HepG2 (cell line): ENCODE measurements at regions not wholly inside any gene's neighbourhood (a gene's known extent, or its start where the extent isn't known, plus 50 kb on each side); places are given as distances from the start of the nearest gene placed in this dataset.

ENCODE experiments used
- AHR ChIP-seq: IDR thresholded peaks from 2 replicates; pipeline ENCODE4 v1.6.1; 2018; ENCODE audit warnings: missing genetic modification reagents, missing compliant biosample characterization
- E2F1 ChIP-seq: sonication (generic); formaldehyde crosslinking; IDR thresholded peaks from 2 replicates; pipeline ENCODE4 v1.5.0; 2020; ENCODE audit warnings: missing genetic modification reagents
- SNAPC4 ChIP-seq: sonication (generic); formaldehyde crosslinking; IDR thresholded peaks from 2 replicates; pipeline ENCODE4 v1.4.0; 2020; ENCODE audit warnings: mild to moderate bottlenecking, missing genetic modification reagents
- SRY ChIP-seq: sonication (generic); formaldehyde crosslinking; IDR thresholded peaks from 2 replicates; pipeline ENCODE4 v1.8.0; 2022; ENCODE audit warnings: mild to moderate bottlenecking, missing genetic modification reagents
- TBP ChIP-seq: sonication (generic); formaldehyde crosslinking; IDR thresholded peaks from 2 replicates; pipeline ENCODE4 v1.5.0; 2020; ENCODE audit warnings: missing genetic modification reagents
- TMF1 ChIP-seq: sonication (generic); formaldehyde crosslinking; IDR thresholded peaks from 2 replicates; pipeline ENCODE4 v1.8.1; 2022; ENCODE audit warnings: low read depth, missing genetic modification reagents
- WIZ ChIP-seq: sonication (generic); formaldehyde crosslinking; IDR thresholded peaks from 2 replicates; pipeline ENCODE4 v1.5.1; 2020; ENCODE audit warnings: mild to moderate bottlenecking, missing genetic modification reagents
- ZFP1 ChIP-seq: IDR thresholded peaks from 2 replicates; pipeline ENCODE4 v1.6.1; 2016
- ZNF597 ChIP-seq: sonication (generic); formaldehyde crosslinking; IDR thresholded peaks from 2 replicates; pipeline ENCODE4 v1.5.0; 2020; ENCODE audit warnings: missing genetic modification reagents
- ZNF660 ChIP-seq: sonication (generic); formaldehyde crosslinking; IDR thresholded peaks from 2 replicates; pipeline ENCODE4 v1.5.1; 2020; ENCODE audit warnings: mild to moderate bottlenecking, low read depth, missing genetic modification reagents, borderline replicate concordance
- TF ChIP-seq, protein P1 (sequence below): sonication (generic); formaldehyde crosslinking; IDR thresholded peaks from 2 replicates; pipeline ENCODE4 v1.5.0; 2020; ENCODE audit warnings: mild to moderate bottlenecking, missing genetic modification reagents, moderate library complexity
- TF ChIP-seq, protein P2 (sequence below), 2 experiments: sonication (generic) in 1 of 2; formaldehyde crosslinking in 1 of 2; IDR thresholded peaks; 2 replicates each; pipeline versions ENCODE4 v1.5.1 to v1.6.1; 2011 to 2020; ENCODE audit warnings: borderline replicate concordance in 1 of 2, low read depth in 1 of 2, low read length in 1 of 2, mild to moderate bottlenecking in 1 of 2, missing genetic modification reagents in 1 of 2, moderate library complexity in 1 of 2
- TF ChIP-seq, protein P3 (sequence below), 2 experiments: sonication (generic) in 1 of 2; formaldehyde crosslinking in 1 of 2; IDR thresholded peaks; 2 replicates each; pipeline versions ENCODE4 v1.6.1 to v1.9.0; 2014 to 2022; ENCODE audit warnings: antibody characterized with exemption in 1 of 2, borderline replicate concordance in 1 of 2, inconsistent platforms in 1 of 2, low read depth in 1 of 2, missing genetic modification reagents in 1 of 2

DNA sequence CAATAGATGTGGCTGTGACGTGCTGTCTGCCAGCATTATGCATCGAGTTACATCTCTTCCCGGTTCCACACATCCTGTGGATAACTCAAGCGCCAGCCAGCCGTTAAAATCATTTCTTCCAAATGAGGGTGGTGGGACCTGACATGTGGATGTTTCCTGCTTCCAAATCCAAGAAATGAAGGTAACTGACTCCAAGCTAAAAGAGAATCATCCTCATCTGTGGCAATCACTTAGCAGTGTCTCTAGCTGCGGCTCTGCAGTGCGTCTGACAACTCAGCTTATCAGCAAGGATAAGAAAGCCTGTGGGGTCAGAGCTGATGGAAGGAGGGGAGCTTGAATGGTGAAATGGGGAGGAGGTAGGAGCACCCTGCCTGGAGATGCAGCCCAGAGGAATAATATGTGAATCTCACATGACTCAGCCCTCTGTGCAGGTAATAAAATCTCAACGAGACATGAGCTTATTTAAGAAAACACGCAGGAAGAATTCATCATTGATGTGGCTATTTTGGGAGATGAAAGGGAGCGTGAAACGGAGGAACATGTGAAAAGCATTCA is 382.2 kb upstream of the TRIB2 start:
- no peak for TF ChIP-seq ZNF597 (CRISPR knock-in tag)
- no peak for TF ChIP-seq SNAPC4 (CRISPR knock-in tag)
- TF ChIP-seq, protein P1, sequence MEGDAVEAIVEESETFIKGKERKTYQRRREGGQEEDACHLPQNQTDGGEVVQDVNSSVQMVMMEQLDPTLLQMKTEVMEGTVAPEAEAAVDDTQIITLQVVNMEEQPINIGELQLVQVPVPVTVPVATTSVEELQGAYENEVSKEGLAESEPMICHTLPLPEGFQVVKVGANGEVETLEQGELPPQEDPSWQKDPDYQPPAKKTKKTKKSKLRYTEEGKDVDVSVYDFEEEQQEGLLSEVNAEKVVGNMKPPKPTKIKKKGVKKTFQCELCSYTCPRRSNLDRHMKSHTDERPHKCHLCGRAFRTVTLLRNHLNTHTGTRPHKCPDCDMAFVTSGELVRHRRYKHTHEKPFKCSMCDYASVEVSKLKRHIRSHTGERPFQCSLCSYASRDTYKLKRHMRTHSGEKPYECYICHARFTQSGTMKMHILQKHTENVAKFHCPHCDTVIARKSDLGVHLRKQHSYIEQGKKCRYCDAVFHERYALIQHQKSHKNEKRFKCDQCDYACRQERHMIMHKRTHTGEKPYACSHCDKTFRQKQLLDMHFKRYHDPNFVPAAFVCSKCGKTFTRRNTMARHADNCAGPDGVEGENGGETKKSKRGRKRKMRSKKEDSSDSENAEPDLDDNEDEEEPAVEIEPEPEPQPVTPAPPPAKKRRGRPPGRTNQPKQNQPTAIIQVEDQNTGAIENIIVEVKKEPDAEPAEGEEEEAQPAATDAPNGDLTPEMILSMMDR (CRISPR knock-in tag) = no peak
- TF ChIP-seq, protein P2, sequence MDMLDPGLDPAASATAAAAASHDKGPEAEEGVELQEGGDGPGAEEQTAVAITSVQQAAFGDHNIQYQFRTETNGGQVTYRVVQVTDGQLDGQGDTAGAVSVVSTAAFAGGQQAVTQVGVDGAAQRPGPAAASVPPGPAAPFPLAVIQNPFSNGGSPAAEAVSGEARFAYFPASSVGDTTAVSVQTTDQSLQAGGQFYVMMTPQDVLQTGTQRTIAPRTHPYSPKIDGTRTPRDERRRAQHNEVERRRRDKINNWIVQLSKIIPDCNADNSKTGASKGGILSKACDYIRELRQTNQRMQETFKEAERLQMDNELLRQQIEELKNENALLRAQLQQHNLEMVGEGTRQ (IDR thresholded peaks at IDR 0.05; ENCODE audit: low read depth, low read length) = no peak
- TF ChIP-seq, protein P2 (CRISPR knock-in tag; IDR thresholded peaks at IDR 0.05; ENCODE audit: borderline replicate concordance) = no peak
- TF ChIP-seq TMF1 (CRISPR knock-in tag) = no peak
- no peak for TF ChIP-seq ZFP1 (CRISPR knock-in tag)
- no peak for TF ChIP-seq TBP (CRISPR knock-in tag)
- no peak for TF ChIP-seq ZNF660
- TF ChIP-seq, protein P3, sequence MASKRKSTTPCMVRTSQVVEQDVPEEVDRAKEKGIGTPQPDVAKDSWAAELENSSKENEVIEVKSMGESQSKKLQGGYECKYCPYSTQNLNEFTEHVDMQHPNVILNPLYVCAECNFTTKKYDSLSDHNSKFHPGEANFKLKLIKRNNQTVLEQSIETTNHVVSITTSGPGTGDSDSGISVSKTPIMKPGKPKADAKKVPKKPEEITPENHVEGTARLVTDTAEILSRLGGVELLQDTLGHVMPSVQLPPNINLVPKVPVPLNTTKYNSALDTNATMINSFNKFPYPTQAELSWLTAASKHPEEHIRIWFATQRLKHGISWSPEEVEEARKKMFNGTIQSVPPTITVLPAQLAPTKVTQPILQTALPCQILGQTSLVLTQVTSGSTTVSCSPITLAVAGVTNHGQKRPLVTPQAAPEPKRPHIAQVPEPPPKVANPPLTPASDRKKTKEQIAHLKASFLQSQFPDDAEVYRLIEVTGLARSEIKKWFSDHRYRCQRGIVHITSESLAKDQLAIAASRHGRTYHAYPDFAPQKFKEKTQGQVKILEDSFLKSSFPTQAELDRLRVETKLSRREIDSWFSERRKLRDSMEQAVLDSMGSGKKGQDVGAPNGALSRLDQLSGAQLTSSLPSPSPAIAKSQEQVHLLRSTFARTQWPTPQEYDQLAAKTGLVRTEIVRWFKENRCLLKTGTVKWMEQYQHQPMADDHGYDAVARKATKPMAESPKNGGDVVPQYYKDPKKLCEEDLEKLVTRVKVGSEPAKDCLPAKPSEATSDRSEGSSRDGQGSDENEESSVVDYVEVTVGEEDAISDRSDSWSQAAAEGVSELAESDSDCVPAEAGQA (IDR thresholded peaks at IDR 0.05; ENCODE audit: low read depth) = no peak
- TF ChIP-seq, protein P3 (CRISPR knock-in tag; IDR thresholded peaks at IDR 0.05; ENCODE audit: borderline replicate concordance) = no peak
- no peak for TF ChIP-seq WIZ
- no peak for TF ChIP-seq E2F1 (CRISPR knock-in tag)
- TF ChIP-seq SRY (CRISPR knock-in tag) = no peak
- TF ChIP-seq AHR = no peak
